Peyer's patch (tissue), 4 donors: ENCODE measurements at regions not wholly inside any gene's neighbourhood (a gene's known extent, or its start where the extent isn't known, plus 50 kb on each side); places are given as distances from the start of the nearest gene placed in this dataset.

Source experiments
- DNase-seq, 3 donors: peaks; one replicate each; pipeline ENCODE4 v3.0.0-alpha.2; 2017 to 2019
- H3K27ac ChIP-seq, 4 donors: fragments of 200-600 bp; sonication (generic); one replicate each; pipeline ENCODE4 v1.5.1; 2016 to 2019
- H3K27me3 ChIP-seq, 2 donors: fragments of 200-600 bp; sonication (generic); one replicate each; pipeline ENCODE4 v1.5.1; 2019
- H3K36me3 ChIP-seq, 3 donors: fragments of 200-600 bp; sonication (generic); one replicate each; pipeline ENCODE4 v1.5.1; 2016 to 2019
- H3K4me1 ChIP-seq, 4 donors: fragments of 200-600 bp; sonication (generic); one replicate each; pipeline ENCODE4 v1.5.1; 2016 to 2019
- H3K4me3 ChIP-seq, 4 donors: fragments of 200-600 bp; sonication (generic); 1 replicate in 3 of 4; 2 replicates in 1 of 4; pipeline ENCODE4 v1.5.1; 2016 to 2019; ENCODE audit warnings: mild to moderate bottlenecking in 1 of 4
- H3K9me3 ChIP-seq, 4 donors: fragments of 200-600 bp; sonication (generic); one replicate each; pipeline ENCODE4 v1.5.1; 2016 to 2019; ENCODE audit warnings: mild to moderate bottlenecking in 1 of 4
- POLR2A ChIP-seq, 2 donors: fragments of 450-650 bp; IDR thresholded peaks; one replicate each; pipeline ENCODE4 v1.5.1; 2017; ENCODE audit warnings: antibody characterized with exemption in 2 of 2, mild to moderate bottlenecking in 2 of 2, moderate library complexity in 2 of 2
- TF ChIP-seq, protein P1 (sequence below), 6 experiments: fragments of 450-650 bp in 4 of 6; fragments of 200-600 bp in 2 of 6; sonication (generic) in 1 of 6; IDR thresholded peaks; one replicate each; pipeline ENCODE4 v1.5.1; 2017 to 2019; ENCODE audit warnings: antibody characterized with exemption in 6 of 6, mild to moderate bottlenecking in 3 of 6, moderate library complexity in 1 of 6

DNA sequence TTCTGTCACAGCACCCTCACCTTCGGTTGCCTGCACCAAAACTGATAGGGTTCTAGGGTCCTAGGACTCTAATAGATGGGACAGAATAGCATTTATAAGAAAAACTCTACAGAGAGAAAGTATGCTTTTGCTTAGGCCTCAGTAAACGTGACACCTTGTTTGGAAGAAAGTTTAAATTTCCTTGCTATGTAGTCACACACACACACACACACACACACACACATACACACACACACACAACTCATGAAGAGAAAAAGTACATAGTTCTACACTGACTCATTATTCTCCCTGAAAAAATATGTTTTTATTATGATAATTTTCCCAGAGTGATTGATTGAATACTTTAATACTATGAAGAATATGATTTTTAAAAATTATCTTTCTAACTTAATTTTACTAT, 220.8 kb upstream of the SNX19 start:
- no peak for TF ChIP-seq POLR2A (IDR thresholded peaks at IDR 0.05)
- TF ChIP-seq, protein P1, sequence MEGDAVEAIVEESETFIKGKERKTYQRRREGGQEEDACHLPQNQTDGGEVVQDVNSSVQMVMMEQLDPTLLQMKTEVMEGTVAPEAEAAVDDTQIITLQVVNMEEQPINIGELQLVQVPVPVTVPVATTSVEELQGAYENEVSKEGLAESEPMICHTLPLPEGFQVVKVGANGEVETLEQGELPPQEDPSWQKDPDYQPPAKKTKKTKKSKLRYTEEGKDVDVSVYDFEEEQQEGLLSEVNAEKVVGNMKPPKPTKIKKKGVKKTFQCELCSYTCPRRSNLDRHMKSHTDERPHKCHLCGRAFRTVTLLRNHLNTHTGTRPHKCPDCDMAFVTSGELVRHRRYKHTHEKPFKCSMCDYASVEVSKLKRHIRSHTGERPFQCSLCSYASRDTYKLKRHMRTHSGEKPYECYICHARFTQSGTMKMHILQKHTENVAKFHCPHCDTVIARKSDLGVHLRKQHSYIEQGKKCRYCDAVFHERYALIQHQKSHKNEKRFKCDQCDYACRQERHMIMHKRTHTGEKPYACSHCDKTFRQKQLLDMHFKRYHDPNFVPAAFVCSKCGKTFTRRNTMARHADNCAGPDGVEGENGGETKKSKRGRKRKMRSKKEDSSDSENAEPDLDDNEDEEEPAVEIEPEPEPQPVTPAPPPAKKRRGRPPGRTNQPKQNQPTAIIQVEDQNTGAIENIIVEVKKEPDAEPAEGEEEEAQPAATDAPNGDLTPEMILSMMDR (IDR thresholded peaks at IDR 0.05) = no peak
- H3K4me1 ChIP-seq = no peaks in the 10 kb centered on the region

DNA sequence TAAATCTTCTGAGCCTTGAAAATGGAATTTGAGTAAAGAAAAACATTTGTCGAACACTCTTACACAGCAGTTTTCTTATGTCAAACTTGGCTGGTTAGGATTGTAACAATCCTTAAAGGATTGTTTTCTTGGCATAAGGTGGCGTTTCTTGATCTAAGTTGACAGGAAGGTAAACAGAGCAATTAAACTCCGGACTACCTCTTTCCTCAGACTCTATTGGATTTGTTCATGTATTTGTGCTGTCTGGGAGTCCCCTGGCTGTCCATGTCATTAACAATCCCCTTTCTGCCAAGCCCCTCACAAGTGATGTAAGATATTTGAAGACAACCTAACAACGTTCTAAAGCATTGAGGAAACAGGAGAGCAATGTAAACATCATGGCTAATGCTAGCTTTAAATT, 222.5 kb upstream of the SNX19 start:
- TF ChIP-seq, protein P1 (IDR thresholded peaks at IDR 0.05) = no peak
- Histone ChIP-seq H3K27ac (no peak overlapping the region), H3K4me3 (no peak overlapping the region), H3K27me3 (no peaks in the 10 kb centered on the region), H3K9me3 (no peaks in the 10 kb centered on the region), H3K4me1 (no peaks in the 10 kb centered on the region), H3K36me3 (no peaks in the 10 kb centered on the region)
- DNase-seq = no peak

More for the DNA sequence above, 220.8 kb upstream of the SNX19 start:
- no peak overlapping the region for H3K27ac ChIP-seq
- no peak overlapping the region for H3K4me3 ChIP-seq
- H3K9me3 ChIP-seq = no peaks in the 10 kb centered on the region
- H3K36me3 ChIP-seq = no peaks in the 10 kb centered on the region
- no peak for DNase-seq
- no peaks in the 10 kb centered on the region for H3K27me3 ChIP-seq

DNA sequence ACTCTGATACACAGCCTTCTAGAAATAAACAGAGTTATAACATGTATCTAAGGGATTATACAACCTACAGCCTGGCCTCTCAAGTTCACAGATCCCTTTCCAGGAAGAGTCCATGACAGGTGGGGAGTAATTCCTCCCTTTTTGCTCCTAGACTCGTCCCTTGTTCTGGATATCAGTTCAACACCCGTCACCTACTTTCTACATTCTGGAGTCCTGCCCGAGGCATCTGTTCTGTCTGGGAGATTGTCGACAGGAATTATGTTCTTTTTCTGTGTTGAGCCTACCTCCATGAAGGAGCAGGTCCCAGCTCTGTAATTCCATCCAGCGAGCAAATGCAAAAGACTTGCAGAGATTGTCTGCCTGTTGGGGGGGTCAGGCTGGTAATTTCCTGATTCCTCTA, 224.6 kb upstream of the NTM start:
- no peaks in the 10 kb centered on the region for H3K4me1 ChIP-seq
- no peaks in the 10 kb centered on the region for H3K36me3 ChIP-seq
- no peak overlapping the region for H3K27ac ChIP-seq
- no peak for TF ChIP-seq POLR2A (IDR thresholded peaks at IDR 0.05)
- TF ChIP-seq, protein P1 (IDR thresholded peaks at IDR 0.05) = no peak
- no peak for DNase-seq
- H3K9me3 ChIP-seq = no peaks in the 10 kb centered on the region
- no peak overlapping the region for H3K4me3 ChIP-seq
- no peaks in the 10 kb centered on the region for H3K27me3 ChIP-seq

- Histone ChIP-seq H3K27ac (no peak overlapping the region), H3K36me3 (no peaks in the 10 kb centered on the region), H3K9me3 (no peaks in the 10 kb centered on the region), H3K27me3 (no peaks in the 10 kb centered on the region), H3K4me3 (no peak overlapping the region), H3K4me1 (no peaks in the 10 kb centered on the region)
- TF ChIP-seq, protein P1 (IDR thresholded peaks at IDR 0.05) = no peak
- TF ChIP-seq POLR2A (IDR thresholded peaks at IDR 0.05) = no peak
- no peak for DNase-seq
Measured at GRCh38 chr11:131146827-131147490, 223.5 kb upstream of the NTM start.

DNA sequence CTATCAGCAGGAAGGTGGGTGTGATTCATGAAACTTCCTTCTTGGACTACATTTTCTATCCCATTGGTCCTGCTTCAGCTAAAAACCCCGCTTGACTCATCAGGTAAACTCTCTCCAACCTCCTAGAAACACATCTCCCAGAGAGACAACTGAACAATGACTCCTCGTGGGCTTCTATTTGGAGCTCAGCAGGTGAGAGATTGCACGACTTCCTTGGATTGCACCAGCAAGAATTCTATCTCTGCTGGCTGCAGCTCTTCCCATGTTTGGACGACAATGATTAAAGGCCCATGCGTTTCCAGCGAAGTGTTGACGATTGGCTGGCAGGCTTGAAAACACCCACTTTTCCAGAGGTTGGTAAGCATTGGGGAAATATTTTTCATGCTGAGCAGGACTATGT, 216.1 kb upstream of the NTM start:
- Histone ChIP-seq H3K9me3 (no peaks in the 10 kb centered on the region), H3K27ac (no peak overlapping the region), H3K27me3 (no peaks in the 10 kb centered on the region), H3K4me3 (no peak overlapping the region), H3K36me3 (no peaks in the 10 kb centered on the region), H3K4me1 (no peaks in the 10 kb centered on the region)
- no peak for DNase-seq
- TF ChIP-seq, protein P1 (IDR thresholded peaks at IDR 0.05) = no peak
- TF ChIP-seq POLR2A (IDR thresholded peaks at IDR 0.05) = no peak

GRCh38 chr11:131157678-131158077, 212.7 kb upstream of the NTM start:
- Histone ChIP-seq H3K36me3 (no peaks in the 10 kb centered on the region), H3K4me1 (no peaks in the 10 kb centered on the region), H3K27me3 (no peaks in the 10 kb centered on the region), H3K27ac (no peak overlapping the region), H3K9me3 (no peaks in the 10 kb centered on the region), H3K4me3 (no peak overlapping the region)
- TF ChIP-seq, protein P1 (IDR thresholded peaks at IDR 0.05) = no peak
- TF ChIP-seq POLR2A (IDR thresholded peaks at IDR 0.05) = no peak
- no peak for DNase-seq
